ENCODE measurements at regions not wholly inside any gene's neighbourhood (a gene's known extent, or its start where the extent isn't known, plus 50 kb on each side); places are given as distances from the start of the nearest gene placed in this dataset.

GRCh38 chr1:4028139-4028501 is 128.0 kb upstream of the C1orf174 start:
- Histone ChIP-seq H3K9ac (replicated peaks; ENCODE audit: extremely low read depth, insufficient read depth, low read length) (no peak overlapping the region), H3K27me3 (ENCODE audit: control insufficient read depth in 2 of 2, insufficient read depth in 2 of 2, low read length in 2 of 2) (no peaks in the 10 kb centered on the region), H3K9me1 (replicated peaks; ENCODE audit: control insufficient read depth, extremely low read depth, insufficient read depth, low read length) (no peaks in the 10 kb centered on the region), H3K4me3 (replicated peaks in 1 of 3; ENCODE audit: insufficient read depth in 1 of 3, low read depth in 1 of 3, low read length in 3 of 3) (no peak overlapping the region), H3K4me1 (ENCODE audit: control insufficient read depth, extremely low read depth, insufficient read depth, low read length) (no peaks in the 10 kb centered on the region), H3K79me2 (ENCODE audit: control insufficient read depth, insufficient read depth, low read length) (no peaks in the 10 kb centered on the region), H2AFZ (ENCODE audit: low read depth, low read length) (no peak overlapping the region), H3K27ac (ENCODE audit: insufficient read depth, low read depth, low read length) (no peak overlapping the region), H3K4me2 (ENCODE audit: insufficient read depth, low read length) (no peak overlapping the region), H3K9me3 (replicated peaks; ENCODE audit: control insufficient read depth, insufficient read depth, low read length) (peaks cover 3% of the 10 kb centered on the region), H3K36me3 (ENCODE audit: control insufficient read depth in 2 of 2, extremely low read depth in 1 of 2, insufficient read depth in 2 of 2, low read length in 2 of 2) (no peaks in the 10 kb centered on the region), H4K20me1 (replicated peaks; ENCODE audit: control insufficient read depth, extremely low read depth, insufficient read depth, low read length) (no peaks in the 10 kb centered on the region)
- BruUV-seq (replicated peaks): no TSS peak
- FAIRE-seq (no peak), DNase-seq (ENCODE audit: low read depth, low spot score) (no peak)
- intact Hi-C loops (cut with micrococcal nuclease) (no loop called here), dilution Hi-C loops (cut with MboI; ENCODE audit: extremely low pct_ligation_motif_present, low sequenced_read_pairs) (no loop called here)
- TF ChIP-seq POLR2A (IDR thresholded peaks at IDR 0.05; ENCODE audit: low read depth, low read length) (no peak), FOS (IDR thresholded peaks at IDR 0.05; ENCODE audit: borderline replicate concordance, insufficient read depth, low read length) (no peak), GATA2 (IDR thresholded peaks at IDR 0.05; ENCODE audit: insufficient read depth, insufficient read length, low read depth, low read length) (no peak), JUN (IDR thresholded peaks at IDR 0.05; ENCODE audit: borderline replicate concordance, insufficient read depth, insufficient read length, low read depth) (no peak), EZH2 (IDR thresholded peaks at IDR 0.05; ENCODE audit: borderline replicate concordance, low read depth, low read length, severe bottlenecking) (no peak), POLR2AphosphoS5 (IDR thresholded peaks at IDR 0.05; ENCODE audit: insufficient read depth, low read depth, low read length) (no peak), MAX (IDR thresholded peaks at IDR 0.05; ENCODE audit: insufficient read depth, insufficient read length) (no peak), CTCF (IDR thresholded peaks at IDR 0.05; ENCODE audit: extremely low read depth in 1 of 2, insufficient read depth in 1 of 2, low read depth in 1 of 2, low read length in 2 of 2) (no peak), MYC (IDR thresholded peaks at IDR 0.05; ENCODE audit: low read depth, low read length) (no peak)
- ChIA-PET CTCF (no interaction called here), POLR2A (no interaction called here)
